ENCODE measurements at regions not wholly inside any gene's neighbourhood (a gene's known extent, or its start where the extent isn't known, plus 50 kb on each side); places are given as distances from the start of the nearest gene placed in this dataset.

DNA sequence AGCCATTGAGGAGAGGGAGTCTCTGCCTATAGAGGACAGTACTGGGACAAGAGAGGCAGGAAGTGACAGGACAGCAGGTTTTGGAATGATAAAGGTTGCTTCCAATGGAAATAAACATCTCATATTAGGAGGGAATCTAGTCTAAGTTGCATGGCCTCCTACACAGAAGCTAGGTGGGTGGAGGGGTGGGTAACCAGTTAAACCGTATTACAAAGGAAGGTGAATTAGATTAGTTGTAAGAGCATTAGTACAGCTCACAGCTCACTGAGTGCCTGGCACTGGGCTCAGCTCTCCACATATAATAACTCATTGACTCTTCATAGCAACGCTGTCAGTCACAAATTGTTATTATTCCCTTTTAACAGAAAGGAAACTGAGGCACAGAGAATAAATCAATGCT is 468.1 kb downstream of the PTPRU start:
- DNase-seq = no peak

DNA sequence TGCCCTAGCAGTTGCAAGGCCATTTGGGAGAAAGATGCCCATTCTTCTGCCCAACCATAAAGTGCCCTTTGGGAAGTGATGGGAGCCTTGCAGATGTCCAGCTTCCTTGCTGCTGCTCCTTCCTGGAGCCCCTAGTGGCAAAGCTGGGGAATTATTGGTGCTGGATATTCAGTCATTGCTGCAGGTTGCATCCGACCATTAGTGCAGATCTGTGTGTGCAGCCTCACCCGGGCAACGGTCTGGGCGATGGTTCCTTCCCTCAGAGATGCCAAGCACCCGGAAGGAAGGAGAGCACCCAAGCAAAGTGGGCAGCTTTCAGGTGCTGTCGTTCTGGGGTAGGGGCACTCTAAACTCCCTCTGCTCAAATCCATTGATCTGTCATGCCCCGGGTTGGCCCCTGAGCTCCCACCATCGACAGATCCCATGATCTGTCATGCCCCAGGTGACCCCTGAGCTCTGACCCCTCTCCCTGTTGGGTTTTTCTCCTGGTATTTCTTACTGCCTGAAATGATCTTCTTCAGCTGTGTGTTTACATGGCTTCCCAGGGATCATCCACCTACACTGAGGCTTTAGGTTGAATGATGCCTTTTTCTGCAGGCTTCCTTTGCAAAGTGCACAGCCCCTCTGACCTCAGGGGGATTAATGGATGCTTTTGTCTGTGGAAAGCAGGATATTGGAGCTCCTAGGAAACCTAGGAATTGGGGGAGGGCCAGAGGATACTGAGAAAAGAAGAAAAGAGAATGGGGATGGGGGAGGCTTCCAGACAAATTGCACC is 467.5 kb downstream of the PTPRU start:
- no peak for DNase-seq

DNA sequence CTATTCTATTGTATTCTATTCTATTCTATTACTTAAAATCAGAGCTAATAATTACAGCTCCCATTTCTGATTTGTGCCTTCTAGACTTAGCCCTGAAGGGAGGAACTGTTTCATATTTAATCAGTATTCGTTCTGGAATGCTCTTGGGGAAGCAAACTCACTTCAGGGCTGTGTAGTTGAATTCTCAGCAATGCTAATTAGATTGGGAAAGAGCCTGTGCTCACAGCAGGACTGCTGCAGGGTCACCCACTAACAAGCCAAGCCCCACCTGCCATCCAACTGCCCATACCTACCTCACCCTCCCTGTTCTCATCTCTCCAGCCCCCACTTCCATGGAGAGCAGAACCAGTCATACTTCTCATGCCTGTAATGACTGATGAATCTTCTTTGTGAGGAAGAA is 464.2 kb downstream of the PTPRU start:
- DNase-seq = no peak

DNA sequence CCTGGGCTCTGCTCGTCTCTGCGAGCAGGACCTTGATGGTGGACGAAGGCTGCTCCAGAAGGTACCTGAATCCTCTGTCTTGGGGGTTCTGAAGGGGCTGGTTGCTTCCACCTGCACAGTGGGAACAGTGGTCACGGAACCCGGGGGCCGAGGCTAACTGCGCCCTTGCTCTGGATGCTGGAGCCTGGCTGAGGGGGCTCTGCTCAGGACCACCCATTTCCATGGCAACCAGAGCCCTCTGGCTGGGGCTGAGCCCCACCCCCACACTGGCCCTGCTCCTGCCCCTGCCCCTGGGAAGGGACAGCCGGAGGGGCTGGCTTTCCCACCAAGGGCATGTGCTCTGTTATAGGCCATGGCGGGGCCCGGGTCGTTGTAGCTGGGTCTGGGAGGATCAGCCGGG is 462.3 kb downstream of the PTPRU start:
- no peak for DNase-seq

DNA sequence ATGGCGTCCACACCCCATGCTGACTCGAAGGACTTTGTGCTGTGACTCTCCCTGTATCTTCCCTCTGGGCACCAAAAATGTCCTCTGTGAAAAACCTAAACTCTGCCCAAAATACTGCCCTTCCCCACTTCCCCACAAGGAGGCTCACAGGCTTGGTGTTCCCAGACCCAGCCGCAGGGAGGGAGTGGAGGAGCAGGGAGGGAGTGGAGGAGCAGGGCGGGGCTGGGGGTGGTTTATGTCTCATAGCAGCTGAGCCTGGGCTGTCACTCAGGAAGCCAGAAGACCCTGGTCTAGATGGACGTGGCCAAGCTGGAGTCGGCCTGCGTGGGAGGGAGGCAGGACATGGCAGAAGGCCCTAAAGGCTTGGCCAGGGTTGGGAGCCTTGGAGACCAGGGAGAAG is 461.7 kb downstream of the PTPRU start:
- DNase-seq = no peak

DNA sequence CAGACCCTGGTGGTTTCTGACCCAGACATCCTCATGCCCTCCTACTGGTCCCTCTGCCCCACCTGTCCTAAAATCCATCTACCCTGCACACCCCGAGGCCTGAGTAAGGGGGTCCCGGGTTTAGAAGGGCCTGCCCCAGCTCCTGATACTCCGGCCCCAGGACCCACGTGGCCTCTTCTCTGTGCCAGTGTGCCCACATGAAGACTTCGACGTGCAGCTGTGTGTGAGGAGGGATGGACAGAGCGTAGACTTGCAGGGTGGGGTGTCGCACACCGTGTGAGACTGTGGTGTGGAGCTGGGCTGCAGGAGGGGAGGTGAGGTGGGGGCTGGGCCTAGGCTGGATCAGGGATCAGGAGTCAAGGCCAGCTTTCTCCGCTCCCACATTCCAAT is 461.1 kb downstream of the PTPRU start:
- no peak for DNase-seq

DNA sequence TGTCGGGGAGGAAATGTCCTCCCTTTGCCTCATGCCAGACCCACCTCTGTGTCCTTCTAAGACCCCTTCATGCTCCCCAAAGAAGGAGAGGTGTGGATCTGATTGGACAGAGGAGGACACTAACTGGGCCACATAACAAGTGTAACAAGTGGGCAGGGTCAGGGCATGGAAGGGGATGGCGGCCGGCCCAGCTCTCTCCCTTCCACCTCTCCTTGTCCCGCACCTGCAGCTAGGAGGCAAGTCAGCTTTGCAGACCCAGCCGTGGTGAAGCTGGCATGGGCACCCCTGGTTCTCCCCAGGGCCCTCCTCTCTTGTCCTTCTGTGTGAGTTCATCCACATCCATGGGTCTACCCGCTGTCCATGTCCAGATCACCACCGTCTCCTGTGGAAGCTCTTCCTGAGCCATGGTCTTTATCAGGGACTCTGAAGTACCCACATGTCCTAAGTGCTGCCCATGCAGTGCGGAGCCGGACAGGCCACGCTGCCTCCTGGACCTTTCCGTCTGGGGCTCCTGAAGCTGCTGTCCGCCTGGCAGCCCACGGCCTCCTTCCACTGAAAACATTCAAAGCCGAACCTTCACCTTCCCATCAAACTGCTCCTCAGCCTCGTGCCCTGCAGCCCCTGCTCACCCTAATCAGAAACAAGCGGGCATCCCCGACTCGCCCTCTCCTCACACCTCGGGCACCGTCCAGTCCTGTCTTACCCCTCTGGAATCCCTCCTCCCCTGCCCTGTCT is 460.5 kb downstream of the PTPRU start:
- no peak for DNase-seq

DNA sequence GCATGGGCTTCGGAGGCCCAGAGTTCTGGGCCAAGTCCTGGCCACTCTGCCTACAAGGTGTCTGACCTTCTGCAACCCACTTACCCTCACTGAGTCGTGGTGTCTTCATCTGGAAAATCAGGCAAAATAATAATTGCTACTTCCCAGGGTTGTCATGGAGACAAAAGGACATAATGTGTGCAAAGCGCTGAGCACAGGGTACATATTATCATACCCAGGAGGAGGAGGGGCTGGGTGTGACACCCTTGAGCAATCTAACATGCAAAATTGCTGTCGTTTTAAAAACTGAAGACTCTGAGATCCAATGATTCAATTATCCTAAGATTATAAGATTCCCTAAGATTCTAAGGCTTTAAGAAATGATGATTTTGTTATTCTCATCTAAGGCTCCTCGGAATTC is 459.5 kb downstream of the PTPRU start:
- no peak for DNase-seq

DNA sequence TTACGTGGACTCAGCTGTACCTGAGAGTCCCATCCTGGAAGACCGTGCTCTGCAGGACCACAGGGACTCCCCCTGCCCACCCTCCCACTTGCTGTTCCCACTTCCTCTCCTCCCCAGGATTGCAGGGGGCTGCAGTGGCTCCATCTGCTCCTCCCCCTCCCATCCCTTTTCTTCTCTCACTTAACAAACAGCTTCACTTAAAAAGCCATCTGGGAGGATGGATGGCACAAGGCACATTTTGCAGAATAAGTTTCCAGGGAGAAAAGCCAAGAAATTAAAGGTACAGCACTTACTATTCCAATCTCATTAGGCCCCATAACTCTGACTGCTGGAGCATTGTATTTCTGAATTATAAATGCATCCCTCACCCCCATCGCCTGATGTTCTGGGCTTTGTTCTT is 458.7 kb downstream of the PTPRU start:
- DNase-seq = no peak

DNA sequence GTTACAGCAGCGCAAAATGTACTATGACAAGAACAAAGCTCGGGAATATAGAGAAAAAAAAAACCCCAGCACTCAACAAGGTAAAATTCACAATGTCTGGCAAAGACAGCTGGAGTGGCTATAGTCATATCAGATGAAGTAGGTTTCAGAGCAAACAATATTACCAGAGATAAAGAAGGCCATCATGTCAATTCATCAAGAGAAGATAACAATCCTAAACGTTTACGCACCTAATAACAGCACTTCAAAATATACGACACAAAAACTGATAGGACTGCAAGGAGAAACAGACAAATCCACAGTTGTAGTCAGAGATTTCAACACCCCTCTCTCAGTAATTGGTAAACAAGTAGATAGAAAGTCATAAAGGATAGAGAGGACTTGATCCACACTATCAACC is 455.2 kb downstream of the PTPRU start:
- no peak for DNase-seq

DNA sequence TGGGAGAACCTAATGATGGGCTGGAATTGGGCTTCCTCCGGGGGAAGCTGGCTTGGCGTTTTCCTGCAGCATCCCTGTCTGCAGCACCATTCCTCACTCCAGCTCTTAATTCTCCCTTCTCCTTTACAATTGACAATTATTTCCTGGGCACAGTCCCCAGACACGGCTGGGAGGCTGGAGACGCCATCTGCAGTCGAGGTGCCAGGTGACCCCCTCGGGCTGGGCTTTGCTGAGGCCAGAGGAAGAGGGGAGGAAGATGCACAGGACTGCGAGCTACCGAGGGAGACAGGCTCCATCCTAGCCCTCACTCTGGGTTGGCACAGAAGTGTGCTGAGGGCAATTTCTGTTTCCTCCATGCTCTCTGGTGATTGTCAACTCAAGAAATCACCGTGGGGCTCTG is 453.8 kb downstream of the PTPRU start:
- DNase-seq = no peak

DNA sequence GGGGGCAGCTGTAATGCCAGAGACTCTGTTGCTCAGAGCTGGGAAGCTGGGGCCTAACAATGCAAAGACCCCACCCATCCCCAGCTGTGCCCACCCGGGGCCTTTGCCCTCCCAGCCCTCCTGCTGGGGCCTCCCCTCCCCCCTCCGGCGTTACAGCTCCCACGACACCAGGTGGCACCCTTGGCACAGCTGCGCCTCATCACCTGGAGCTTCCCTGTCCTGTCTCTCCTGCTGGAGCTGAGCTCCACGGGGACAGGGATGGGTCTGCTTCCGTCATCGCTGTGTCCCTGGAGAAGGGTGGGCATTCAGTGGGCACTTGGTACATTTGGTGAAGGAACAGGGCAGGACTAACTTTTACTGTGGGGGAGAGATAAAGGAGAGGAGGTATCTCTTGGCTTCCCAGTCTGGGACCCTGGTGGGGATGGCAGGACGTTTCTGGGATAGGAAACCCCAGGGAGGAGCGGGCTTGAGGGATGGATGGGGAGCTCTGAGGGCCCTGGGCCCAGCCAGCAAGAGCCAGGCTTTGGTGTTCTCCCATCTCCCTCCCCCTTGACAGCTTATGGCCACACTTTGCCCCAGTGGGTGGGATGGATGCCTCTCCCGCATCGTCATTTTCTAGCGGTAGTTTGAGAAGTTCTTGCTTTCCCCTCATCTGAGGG is 453.2 kb downstream of the PTPRU start:
- DNase-seq = no peak

DNA sequence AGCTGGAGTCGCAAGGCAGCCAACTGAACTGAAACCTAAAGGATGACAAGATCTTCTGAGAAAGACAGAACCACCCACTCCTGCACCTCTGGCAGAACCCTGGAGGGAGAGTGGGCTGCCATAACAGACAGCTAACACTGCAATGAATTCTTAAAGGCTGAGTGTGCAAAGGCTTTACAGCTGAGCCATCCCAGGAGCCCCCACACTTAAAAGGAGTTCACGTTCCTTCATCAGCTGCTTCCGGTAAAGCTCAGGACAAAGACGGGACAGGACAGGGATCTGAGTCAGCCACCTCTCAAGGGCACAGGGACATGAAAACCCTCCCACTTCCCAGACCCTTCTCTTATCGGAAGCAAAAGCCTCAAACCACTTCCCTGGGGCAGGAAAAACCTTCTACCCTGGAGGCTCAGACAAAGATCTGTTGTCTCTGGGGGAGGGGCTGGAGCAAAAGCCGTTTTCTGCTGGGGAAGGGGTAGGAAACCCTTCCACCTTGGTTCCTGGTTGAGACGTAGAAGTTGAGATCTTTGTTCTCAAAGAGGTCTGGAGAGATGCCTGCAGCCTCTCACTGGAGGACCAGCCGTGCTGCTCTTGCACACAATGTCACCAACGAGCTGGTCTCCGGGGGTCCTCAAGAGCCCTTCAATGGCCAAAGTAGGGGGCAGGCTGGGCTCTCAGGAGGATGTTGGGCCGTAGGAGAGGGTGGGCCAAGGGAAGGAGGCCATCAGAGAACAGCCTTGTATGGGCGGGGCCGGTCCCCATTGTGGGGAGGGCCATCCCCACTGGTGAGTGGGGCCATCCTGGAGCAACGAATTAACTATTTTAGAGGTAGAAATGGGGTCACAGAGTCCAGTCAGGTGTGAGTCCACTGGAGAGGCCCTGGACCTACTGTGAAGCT is 452.4 kb downstream of the PTPRU start:
- no peak for DNase-seq

DNA sequence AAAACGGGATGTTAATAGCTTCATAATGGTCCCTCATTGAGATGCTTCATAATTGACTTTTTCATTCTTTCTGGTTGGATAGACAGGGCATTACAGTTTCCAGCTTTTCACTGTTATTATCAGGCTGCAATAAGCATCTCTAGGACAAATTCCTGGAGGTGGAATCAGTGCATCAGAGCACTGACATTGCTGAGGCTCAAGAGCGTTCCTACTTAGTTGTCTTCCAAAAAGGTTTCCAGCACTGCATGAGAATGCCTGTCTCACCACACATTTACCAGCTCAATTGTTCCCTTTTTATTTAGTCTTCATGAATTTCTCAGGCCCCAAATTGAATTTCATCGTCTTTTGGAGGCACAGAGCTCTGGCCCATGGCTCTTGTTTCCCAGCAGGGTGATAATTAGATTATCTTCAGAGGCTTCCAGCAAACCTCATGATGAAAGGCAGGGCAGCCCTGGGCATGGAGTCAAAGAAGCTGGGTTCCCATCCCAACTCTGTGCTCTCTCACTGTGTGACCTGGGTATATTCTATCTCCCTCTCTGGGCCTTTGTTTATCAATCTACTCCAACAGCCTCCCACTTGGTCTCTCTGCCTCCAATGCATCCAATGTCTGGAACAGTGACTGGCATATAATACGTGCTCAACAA is 451.4 kb downstream of the PTPRU start:
- DNase-seq = no peak

DNA sequence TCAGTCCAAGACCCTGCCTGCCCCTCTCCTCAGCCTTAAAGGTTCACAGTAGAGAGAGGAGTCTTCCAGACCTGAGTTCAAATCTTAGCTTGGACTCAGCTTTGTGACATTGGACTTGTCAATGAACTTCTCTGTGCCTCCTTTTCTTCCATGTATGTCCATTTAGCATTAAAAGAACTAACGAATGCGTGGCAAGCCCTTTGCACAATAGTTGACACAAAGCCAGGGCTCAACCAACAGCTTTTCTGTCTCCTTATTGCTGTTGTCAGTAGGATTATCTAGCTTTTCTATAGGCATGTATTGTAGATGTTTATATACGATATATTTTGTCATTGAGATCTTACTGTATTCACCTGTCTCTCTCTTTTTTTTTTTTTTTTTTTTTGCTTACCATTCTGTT is 450.8 kb downstream of the PTPRU start:
- DNase-seq = no peak

DNA sequence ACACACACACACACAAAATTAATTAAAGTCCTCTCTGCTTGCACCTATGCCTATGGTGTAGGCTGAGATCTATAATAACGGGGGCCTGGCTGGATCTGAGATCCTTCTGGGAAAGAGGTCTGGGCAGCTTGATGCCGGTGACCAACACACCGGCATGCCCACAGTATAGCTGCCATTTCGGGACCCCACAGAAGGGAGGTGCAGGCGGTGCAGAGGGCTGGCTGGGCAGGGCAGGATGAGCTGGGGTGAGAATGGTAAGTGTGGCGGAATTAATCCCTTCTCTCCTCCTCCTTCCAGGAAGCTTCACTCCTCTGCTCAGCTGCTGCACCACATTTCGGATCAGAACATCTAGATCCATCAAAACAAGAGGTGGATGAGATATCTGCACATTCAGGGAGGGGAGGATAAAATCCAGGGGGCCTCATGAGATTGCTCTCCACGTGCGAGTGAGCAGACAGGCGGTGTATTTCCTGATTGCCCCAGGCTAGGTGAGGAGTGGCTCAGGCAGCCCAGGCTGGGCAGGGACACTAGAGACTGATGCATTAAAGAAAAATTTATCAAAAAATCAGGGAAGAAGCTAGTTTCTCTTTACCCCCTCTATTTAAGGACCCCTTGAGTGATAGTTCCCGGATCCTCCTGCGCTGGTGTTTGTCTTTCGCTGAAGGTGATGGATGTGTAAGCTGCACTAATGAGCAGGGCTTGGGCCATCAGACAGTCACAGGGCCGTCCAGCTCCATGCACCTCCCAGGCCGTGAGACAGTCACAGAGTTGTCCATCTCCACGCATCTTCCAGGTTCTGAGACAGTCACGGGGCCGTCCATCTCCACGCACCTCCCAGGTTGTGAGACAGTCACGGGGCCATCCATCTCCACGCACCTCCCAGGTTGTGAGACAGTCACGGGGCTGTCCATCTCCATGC is 449.9 kb downstream of the PTPRU start:
- DNase-seq = no peak

DNA sequence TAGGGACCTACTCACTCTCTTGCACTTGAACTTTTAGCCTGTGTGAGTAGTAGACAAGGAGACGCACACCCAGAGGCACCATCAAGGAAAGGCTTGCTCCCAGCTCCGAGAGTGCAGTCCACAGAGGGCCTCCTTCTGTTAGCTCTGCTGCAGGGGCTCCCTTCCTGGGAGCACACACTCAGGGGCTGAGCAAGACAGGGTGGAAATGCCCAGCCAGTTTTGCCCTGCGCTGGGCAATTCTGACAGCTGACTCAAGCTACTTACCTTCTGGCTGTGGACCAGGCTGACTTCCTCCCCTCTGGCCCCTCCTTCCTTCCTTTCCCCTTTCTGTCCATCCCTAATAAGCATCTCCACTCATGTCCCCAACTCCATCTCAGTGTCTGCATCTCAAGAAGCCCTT is 449.1 kb downstream of the PTPRU start:
- DNase-seq = no peak

DNA sequence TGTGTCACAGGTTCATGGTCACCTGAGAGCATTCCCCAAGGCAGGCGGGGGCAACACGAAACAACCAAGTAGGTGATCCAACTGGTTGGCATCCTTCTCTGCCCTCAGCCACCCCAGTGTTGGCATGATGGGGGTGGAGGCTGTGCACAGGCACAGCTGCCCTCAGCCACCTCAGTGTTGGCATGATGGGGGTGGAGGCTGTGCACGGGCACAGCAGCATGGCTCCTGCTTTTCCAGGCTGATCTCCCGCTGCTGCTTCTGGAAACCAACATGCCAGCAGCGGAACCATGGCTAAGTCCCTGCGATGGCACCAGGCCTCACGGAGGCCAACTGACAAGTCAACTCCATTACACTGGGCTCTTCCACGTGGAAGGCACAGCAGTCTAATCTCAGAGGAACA is 447.8 kb downstream of the PTPRU start:
- no peak for DNase-seq

DNA sequence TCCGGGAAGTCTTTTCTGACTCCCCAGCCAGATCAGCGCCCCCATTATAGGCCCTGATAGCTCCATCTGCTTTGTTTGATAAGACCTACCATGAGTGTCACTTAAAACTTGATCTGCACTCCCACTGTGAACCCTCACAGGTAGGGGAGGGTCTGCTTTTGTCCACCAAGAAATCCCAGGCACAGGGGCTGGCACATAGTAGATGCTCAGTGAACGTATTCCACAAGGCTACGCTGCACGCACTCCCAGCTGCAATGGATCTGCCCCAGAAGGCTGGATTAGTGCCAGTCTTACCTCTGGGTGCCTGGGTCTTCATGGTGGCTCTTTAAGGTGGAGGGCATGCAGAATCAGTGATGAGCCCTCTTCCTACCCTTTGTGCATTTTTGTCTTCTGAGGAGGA is 447.1 kb downstream of the PTPRU start:
- no peak for DNase-seq

DNA sequence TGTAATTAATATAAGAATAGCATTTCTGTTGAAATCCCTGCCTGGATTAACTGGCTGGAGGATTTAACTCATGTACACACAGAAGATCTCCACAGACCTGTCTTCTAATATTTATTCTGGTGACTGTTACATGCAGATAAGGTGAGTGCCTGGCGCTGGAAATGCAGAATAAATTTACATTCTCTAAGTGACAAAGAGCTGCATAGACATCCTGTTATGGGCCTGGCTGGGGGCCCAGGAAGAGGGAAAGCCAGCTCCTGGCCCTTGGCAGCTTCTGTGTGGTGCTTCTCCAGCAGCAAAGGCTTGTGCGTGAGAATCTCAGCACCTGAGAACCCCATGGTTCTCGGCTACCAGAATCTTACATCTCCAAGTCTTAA is 446.6 kb downstream of the PTPRU start:
- no peak for DNase-seq

DNA sequence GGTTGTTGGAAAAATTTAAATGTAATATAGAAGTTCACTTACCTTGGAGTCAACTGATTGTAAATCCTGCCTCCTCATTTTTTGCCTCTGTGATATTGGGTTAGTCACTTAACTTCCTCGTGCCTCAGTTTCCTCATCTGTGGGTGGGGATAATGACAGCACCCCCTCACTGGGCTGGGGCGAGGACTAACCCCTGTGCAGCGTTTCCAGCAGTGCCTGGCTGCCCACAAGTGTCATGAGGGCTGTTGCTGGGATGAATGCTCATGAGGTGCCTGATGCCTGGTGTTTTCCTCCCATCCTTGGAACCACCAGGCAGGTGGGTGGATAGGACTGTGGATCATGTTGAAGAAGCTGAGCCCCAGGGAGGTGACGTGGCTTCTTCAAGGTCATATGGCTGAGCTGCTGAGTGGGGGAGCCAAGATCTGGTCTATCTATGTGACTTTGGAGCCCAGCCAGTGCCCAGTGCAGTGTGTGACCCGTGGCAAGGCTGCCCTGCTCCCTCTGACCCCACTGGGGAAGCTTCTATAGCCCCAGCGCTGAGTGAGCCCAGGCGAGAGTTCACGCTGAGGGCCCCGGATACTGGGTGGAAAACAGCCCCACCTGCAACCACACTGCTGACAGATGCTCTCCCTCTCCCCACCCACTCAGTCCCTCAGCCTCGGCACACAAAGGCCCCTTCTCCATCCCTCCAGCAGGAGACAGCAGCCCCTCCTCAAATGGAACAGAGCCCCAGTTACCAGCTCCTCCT is 446.0 kb downstream of the PTPRU start:
- DNase-seq = no peak

All from CD4-positive, alpha-beta T cell treated with Interleukin-1 beta for 1 hour (primary cell).